Calu3 (cell line): ENCODE measurements at regions not wholly inside any gene's neighbourhood (a gene's known extent, or its start where the extent isn't known, plus 50 kb on each side); places are given as distances from the start of the nearest gene placed in this dataset.

Experiments used
- BruUV-seq: library from RNA; stranded (reverse); fragments of 400-500 nt; replicated peaks from 2 replicates; lab custom pipeline; 2021; lab: Mats Ljungman, UMichigan
- CTCF ChIA-PET: fragments of 300-600 bp; sonication (Branson Sonifier 250); formaldehyde crosslinking; loops from one replicate; lab custom pipeline; 2022; ENCODE audit warnings: antibody characterized with exemption; lab: Charles Lee
- DNase-seq: peaks from one replicate; pipeline ENCODE4 v3.0.0; 2022
- H3K27ac Mint-ChIP-seq: one replicate; pipeline ENCODE4 v1.8.0; 2022; ENCODE audit warnings: mixed read lengths; ENCODE audit not compliant: unreplicated experiment
- H3K27me3 Mint-ChIP-seq: one replicate; pipeline ENCODE4 v1.8.0; 2022; ENCODE audit warnings: mixed read lengths; ENCODE audit not compliant: unreplicated experiment
- H3K36me3 Mint-ChIP-seq: one replicate; pipeline ENCODE4 v1.8.0; 2022; ENCODE audit warnings: mild to moderate bottlenecking, moderate library complexity, mixed read lengths; ENCODE audit not compliant: insufficient read depth, unreplicated experiment
- H3K4me1 Mint-ChIP-seq: one replicate; pipeline ENCODE4 v1.8.0; 2022; ENCODE audit warnings: mild to moderate bottlenecking, low read depth, mixed read lengths; ENCODE audit not compliant: unreplicated experiment
- H3K4me3 Mint-ChIP-seq: one replicate; pipeline ENCODE4 v1.8.0; 2022; ENCODE audit warnings: mild to moderate bottlenecking, low read depth, moderate library complexity, mixed read lengths; ENCODE audit not compliant: unreplicated experiment
- H3K9me3 Mint-ChIP-seq: one replicate; pipeline ENCODE4 v1.8.0; 2022; ENCODE audit warnings: low read depth, mixed read lengths; ENCODE audit not compliant: unreplicated experiment
- CTCF ChIP-seq: fragments of 200-600 bp; IDR thresholded peaks from one replicate; pipeline ENCODE4 v1.8.0; 2022; ENCODE audit warnings: antibody characterized with exemption; ENCODE audit not compliant: unreplicated experiment
- intact Hi-C: fragments of 100-400 bp; cut with micrococcal nuclease; formaldehyde crosslinking; loops from one replicate; pipeline ENCODE4 v1.10.0; 2022; ENCODE audit not compliant: unreplicated experiment

- no peaks in the 10 kb centered on the region for H3K36me3 Mint-ChIP-seq
- no peak overlapping the region for H3K4me3 Mint-ChIP-seq
- H3K27me3 Mint-ChIP-seq, result no peaks in the 10 kb centered on the region
- H3K27ac Mint-ChIP-seq, result no peak overlapping the region
- DNase-seq, result no peak
- CTCF ChIA-PET, result no interaction called here
- no peaks in the 10 kb centered on the region for H3K9me3 Mint-ChIP-seq
- intact Hi-C loops, result no loop called here
- H3K4me1 Mint-ChIP-seq, result no peaks in the 10 kb centered on the region
- no TSS peak for BruUV-seq
- TF ChIP-seq CTCF, result no peak
Measured at GRCh38 chr6:165974817-165975216, 192.8 kb downstream of the TBXT start.

GRCh38 chr6:165973473-165973872, 194.2 kb downstream of the TBXT start:
- DNase-seq, result no peak
- Mint-ChIP-seq H3K27ac (no peak overlapping the region), H3K27me3 (no peaks in the 10 kb centered on the region), H3K4me1 (peaks cover 10% of the 10 kb centered on the region), H3K9me3 (no peaks in the 10 kb centered on the region), H3K4me3 (no peak overlapping the region), H3K36me3 (no peaks in the 10 kb centered on the region)
- CTCF ChIA-PET, result interaction anchor here (0.6 to 0.7 kb wide), 2 partner anchors 147 to 1796 kb away, joined by 3 to 4 read pairs; no protein-coding TSS in a partner anchor
- no peak for TF ChIP-seq CTCF
- intact Hi-C loops, result no loop called here
- BruUV-seq, result no TSS peak

- Mint-ChIP-seq H3K27ac (no peak overlapping the region), H3K9me3 (no peaks in the 10 kb centered on the region), H3K4me1 (peaks cover 20% of the 10 kb centered on the region), H3K36me3 (no peaks in the 10 kb centered on the region), H3K4me3 (no peak overlapping the region), H3K27me3 (no peaks in the 10 kb centered on the region)
- CTCF ChIA-PET, result interaction anchor here (0.8 kb wide), 1 partner anchor 12 kb away, joined by 4 read pairs; no protein-coding TSS in a partner anchor
- TF ChIP-seq CTCF, result no peak
- no TSS peak for BruUV-seq
- no peak for DNase-seq
- intact Hi-C loops, result no loop called here
Measured at GRCh38 chr6:165972139-165972802, 195.4 kb downstream of the TBXT start.

GRCh38 chr6:165971202-165971601, 196.4 kb downstream of the TBXT start:
- DNase-seq, result no peak
- CTCF ChIA-PET, result no interaction called here
- Mint-ChIP-seq H3K4me3 (no peak overlapping the region), H3K4me1 (peaks cover 20% of the 10 kb centered on the region), H3K27ac (no peak overlapping the region), H3K36me3 (no peaks in the 10 kb centered on the region), H3K9me3 (no peaks in the 10 kb centered on the region), H3K27me3 (peaks cover 4% of the 10 kb centered on the region)
- no peak for TF ChIP-seq CTCF
- intact Hi-C loops, result no loop called here
- no TSS peak for BruUV-seq
